GM13976 (cell line): ENCODE measurements at regions not wholly inside any gene's neighbourhood (a gene's known extent, or its start where the extent isn't known, plus 50 kb on each side); places are given as distances from the start of the nearest gene placed in this dataset.

Source experiments
- DNase-seq: peaks from one replicate; pipeline ENCODE4 v3.0.0; 2012; ENCODE audit warnings: low spot score
- CTCF ChIP-seq: IDR thresholded peaks from 2 replicates; pipeline ENCODE4 v1.5.1; 2012; ENCODE audit warnings: borderline replicate concordance, mild to moderate bottlenecking; ENCODE audit not compliant: insufficient read depth; ENCODE audit errors: extremely low read depth, missing control alignments, control extremely low read depth
- in situ Hi-C: fragments of 300-500 bp; cut with MboI; formaldehyde crosslinking; loops from one replicate; pipeline ENCODE4 v1.12.0; 2022; ENCODE audit warnings: low sequenced_read_pairs, mixed read lengths, inconsistent platforms; ENCODE audit not compliant: unreplicated experiment

GRCh38 chr21:34018185-34018584 lies 55.2 kb upstream of the MRPS6 start:
- in situ Hi-C loops, result no loop called here
- no peak for DNase-seq
- no peak for TF ChIP-seq CTCF

- no peak for TF ChIP-seq CTCF
- in situ Hi-C loops, result no loop called here
- DNase-seq, result peak; percentile 20
Measured at GRCh38 chr21:34017039-34017961, 56.1 kb upstream of the MRPS6 start.

- TF ChIP-seq CTCF, result no peak
- no peak for DNase-seq
- in situ Hi-C loops, result no loop called here
Measured at GRCh38 chr21:34012640-34013039, 60.7 kb upstream of the MRPS6 start.

GRCh38 chr21:34011660-34012059 lies 61.7 kb upstream of the MRPS6 start:
- TF ChIP-seq CTCF, result no peak
- DNase-seq, result no peak
- in situ Hi-C loops, result no loop called here

GRCh38 chr21:34009193-34009592 lies 64.2 kb upstream of the MRPS6 start:
- no peak for TF ChIP-seq CTCF
- in situ Hi-C loops, result no loop called here
- DNase-seq, result no peak

GRCh38 chr21:34008618-34009017 lies 64.8 kb upstream of the MRPS6 start:
- DNase-seq, result no peak
- in situ Hi-C loops, result no loop called here
- no peak for TF ChIP-seq CTCF
